K562 (cell line): ENCODE measurements at regions not wholly inside any gene's neighbourhood (a gene's known extent, or its start where the extent isn't known, plus 50 kb on each side); places are given as distances from the start of the nearest gene placed in this dataset.

Experiments
- ATAC-seq: fragments of 200-7000 bp; cut with Tn5 transposase; 3 replicates; pipeline ENCODE4 v1.9.1; 2020; ENCODE audit warnings: moderate library complexity
- BruUV-seq: library from RNA; stranded (reverse); fragments of 400-500 nt; replicated peaks from 2 replicates; lab custom pipeline; 2021; lab: Mats Ljungman, UMichigan
- CTCF ChIA-PET: fragments of 300-600 bp; formaldehyde crosslinking; extraction: SDS; loops from one replicate; lab custom pipeline; 2021; ENCODE audit warnings: low intra/inter-chr PET ratio; lab: Yijun Ruan, JAX
- POLR2A ChIA-PET: fragments of 300-600, 350-650 bp; sonication (Branson Sonifier 250); formaldehyde crosslinking; extraction: SDS; loops from one replicate; lab custom pipeline; 2021; ENCODE audit warnings: antibody characterized with exemption, inconsistent platforms; lab: Yijun Ruan, JAX
- DNase-seq, 4 experiments: peaks; one replicate each; pipeline versions ENCODE4 v3.0.0 to v3.0.0-alpha.2; 2011 to 2018; ENCODE audit warnings: low spot score in 3 of 4, mixed read lengths in 3 of 4; ENCODE audit errors: extremely low read depth in 1 of 4
- FAIRE-seq: peaks from 2 replicates; lab custom pipeline; 2011; peaks lifted over from hg19 to GRCh38; lab: Jason Lieb, UNC
- H2AFZ ChIP-seq: 2 replicates; pipeline ENCODE4 v1.6.0; 2011; ENCODE audit warnings: low read depth, low read length, control low read depth, inconsistent platforms
- H3K27ac ChIP-seq: fragments of 200-600 bp; 3 replicates; pipeline ENCODE4 v1.8.0; 2011; ENCODE audit warnings: low read depth, mild to moderate bottlenecking, control low read depth, inconsistent platforms, low read length, moderate library complexity, mixed read lengths; ENCODE audit errors: extremely low read depth
- H3K27me3 ChIP-seq, 2 experiments: fragments of 300-600 bp in 1 of 2; 2 replicates in 1 of 2; 3 replicates in 1 of 2; pipeline versions ENCODE4 v1.6.0 to v1.8.0; 2011; ENCODE audit warnings: inconsistent platforms in 2 of 2, low read length in 2 of 2, mild to moderate bottlenecking in 1 of 2, mixed read lengths in 1 of 2, moderate library complexity in 1 of 2; ENCODE audit not compliant: control insufficient read depth in 2 of 2, insufficient read depth in 2 of 2
- H3K36me3 ChIP-seq: fragments of 300-600 bp; 3 replicates; pipeline ENCODE4 v1.8.0; 2011; ENCODE audit warnings: mild to moderate bottlenecking, low read length, inconsistent platforms; ENCODE audit not compliant: control insufficient read depth, insufficient read depth
- H3K4me1 ChIP-seq, 2 experiments: fragments of 200-600 bp in 1 of 2; replicated peaks in 1 of 2; 2 replicates in 1 of 2; 3 replicates in 1 of 2; pipeline versions ENCODE4 v1.5.1 to v1.8.0; 2011; ENCODE audit warnings: inconsistent platforms in 2 of 2, low read length in 2 of 2, mild to moderate bottlenecking in 1 of 2, mixed read lengths in 1 of 2, moderate library complexity in 1 of 2; ENCODE audit not compliant: control insufficient read depth in 2 of 2, insufficient read depth in 2 of 2
- H3K4me2 ChIP-seq: 2 replicates; pipeline ENCODE4 v1.6.1; 2011; ENCODE audit warnings: low read length, control low read depth, inconsistent platforms, mixed read lengths; ENCODE audit not compliant: insufficient read depth
- H3K4me3 ChIP-seq: fragments of 200-600 bp; sonication (generic), shearing (Covaris generic); 2 replicates; pipeline ENCODE4 v1.5.1; 2016; ENCODE audit warnings: control low read depth, inconsistent platforms
- H3K79me2 ChIP-seq: fragments of 200-600 bp; 3 replicates; pipeline ENCODE4 v1.8.0; 2011; ENCODE audit warnings: low read length, inconsistent platforms; ENCODE audit not compliant: control insufficient read depth, insufficient read depth
- H3K9ac ChIP-seq, 2 experiments: 2 replicates each; pipeline versions ENCODE4 v1.6.0 to v1.6.1; 2011; ENCODE audit warnings: low read depth in 2 of 2, low read length in 2 of 2, control low read depth in 1 of 2, inconsistent platforms in 1 of 2, mild to moderate bottlenecking in 1 of 2, mixed read lengths in 1 of 2; ENCODE audit not compliant: insufficient read depth in 1 of 2
- H3K9me1 ChIP-seq: one replicate; pipeline ENCODE4 v1.6.0; 2011; ENCODE audit warnings: inconsistent platforms, mild to moderate bottlenecking, low read length, moderate library complexity; ENCODE audit not compliant: control insufficient read depth, insufficient read depth
- H3K9me3 ChIP-seq: replicated peaks from 2 replicates; pipeline ENCODE4 v1.5.1; 2011; ENCODE audit warnings: low read depth, low read length, inconsistent platforms; ENCODE audit not compliant: control insufficient read depth, insufficient read depth
- H4K20me1 ChIP-seq: replicated peaks from 2 replicates; pipeline ENCODE4 v1.6.1; 2011; ENCODE audit warnings: low read length, inconsistent platforms, mixed read lengths; ENCODE audit not compliant: control insufficient read depth, insufficient read depth
- CBX1 ChIP-seq: sonication (generic); IDR thresholded peaks from 2 replicates; pipeline ENCODE4 v1.6.1; 2016; ENCODE audit warnings: antibody characterized with exemption, low read depth, mild to moderate bottlenecking
- E4F1 ChIP-seq: fragments of 250-450 bp; sonication (Bioruptor Pico); IDR thresholded peaks from 2 replicates; pipeline ENCODE4 v1.5.0; 2021; ENCODE audit warnings: mild to moderate bottlenecking, borderline replicate concordance
- HDGF ChIP-seq: fragments of 450-650 bp; IDR thresholded peaks from 2 replicates; pipeline ENCODE4 v1.6.1; 2016
- HNRNPL ChIP-seq: fragments of 200-400 bp; formaldehyde crosslinking; IDR thresholded peaks from 2 replicates; pipeline ENCODE4 v1.6.1; 2017; ENCODE audit warnings: low read depth, mild to moderate bottlenecking, low read length
- MEF2A ChIP-seq: IDR thresholded peaks from 2 replicates; pipeline ENCODE4 v1.6.1; 2011; ENCODE audit warnings: low read depth, mild to moderate bottlenecking, low read length, moderate library complexity; ENCODE audit not compliant: control insufficient read depth
- POLR2H ChIP-seq: IDR thresholded peaks from 2 replicates; pipeline ENCODE4 v1.6.1; 2016; ENCODE audit warnings: missing genetic modification characterization, low read depth, mild to moderate bottlenecking, control low read depth, missing compliant biosample characterization, moderate library complexity
- POU5F1 ChIP-seq: fragments of 150-350 bp; IDR thresholded peaks from 2 replicates; pipeline ENCODE4 v1.6.1; 2014; ENCODE audit warnings: borderline replicate concordance, low read length, low read depth, mild to moderate bottlenecking; ENCODE audit not compliant: partially characterized antibody
- PRMT5 ChIP-seq: sonication (generic); formaldehyde crosslinking; IDR thresholded peaks from 2 replicates; pipeline ENCODE4 v1.5.0; 2020; ENCODE audit warnings: missing genetic modification reagents
- PTRF ChIP-seq: fragments of 450-650 bp; IDR thresholded peaks from 2 replicates; pipeline ENCODE4 v1.6.1; 2016; ENCODE audit warnings: mild to moderate bottlenecking, missing genetic modification characterization, missing compliant biosample characterization
- SOX6 ChIP-seq: fragments of 450-650 bp; IDR thresholded peaks from 2 replicates; pipeline ENCODE4 v1.6.1; 2014; ENCODE audit warnings: mild to moderate bottlenecking
- TAF7 ChIP-seq: fragments of 450-650 bp; IDR thresholded peaks from 2 replicates; pipeline ENCODE4 v1.6.1; 2016; ENCODE audit warnings: missing genetic modification characterization, missing compliant biosample characterization
- ZNF263 ChIP-seq: sonication (generic); formaldehyde crosslinking; IDR thresholded peaks from 2 replicates; pipeline ENCODE4 v1.8.0; 2022; ENCODE audit warnings: mild to moderate bottlenecking, missing genetic modification reagents, borderline replicate concordance
- ZSCAN29 ChIP-seq: fragments of 450-650 bp; IDR thresholded peaks from 2 replicates; pipeline ENCODE4 v1.6.1; 2017
- WGBS: fragments of 100-300 bp; shearing (Covaris generic); methylation state at CpG from one replicate; pipeline ENCODE4 v1.1.6; 2016; ENCODE audit warnings: low coverage, mixed read lengths; ENCODE audit not compliant: insufficient coverage; ENCODE audit errors: missing lambda C conversion rate; 5-methylcytosine and 5-hydroxymethylcytosine counted together
- in situ Hi-C: fragments of 300-500 bp; cut with MboI; formaldehyde crosslinking; loops from 4 replicates; pipeline ENCODE4 v1.15.0; 2018; ENCODE audit warnings: inconsistent platforms, mixed read lengths
- intact Hi-C: fragments of 100-400 bp; cut with micrococcal nuclease; formaldehyde crosslinking; loops from 2 replicates; pipeline ENCODE4 v1.14.2; 2022
- TF ChIP-seq, protein P1 (sequence below): fragments of 250-450 bp; sonication (Bioruptor Pico); IDR thresholded peaks from 2 replicates; pipeline ENCODE4 v1.6.1; 2021; ENCODE audit warnings: mild to moderate bottlenecking
- TF ChIP-seq, protein P2 (sequence below): fragments of 150-350 bp; conservative IDR thresholded peaks from 2 replicates; pipeline ENCODE4 v1.6.1; 2014; ENCODE audit warnings: low read length

GRCh38 chr13:24984134-24984533 lies 111.8 kb upstream of the PABPC3 start:
- WGBS: 6% methylated on average over 5 of the region's 5 CpGs
- H3K79me2 ChIP-seq: no peaks in the 10 kb centered on the region
- no peaks in the 10 kb centered on the region for H3K9me3 ChIP-seq
- no peak overlapping the region for H2AFZ ChIP-seq
- BruUV-seq: no TSS peak
- POLR2A ChIA-PET: interaction anchor here (1.3 kb wide), 1 partner anchor 11 kb away, joined by 4 read pairs; no protein-coding TSS in a partner anchor
- H3K27ac ChIP-seq: no peak overlapping the region
- no peaks in the 10 kb centered on the region for H4K20me1 ChIP-seq
- peaks cover 0 to 3% of the 10 kb centered on the region in 2 experiments; a peak in 3 of 5 replicates for H3K4me1 ChIP-seq
- H3K27me3 ChIP-seq: peaks cover 4 to 32% of the 10 kb centered on the region in 2 experiments; a peak in 3 of 5 replicates
- in situ Hi-C loops: loop anchor here (25.0 kb wide), 1 partner anchor 247 kb away; no protein-coding TSS in a partner anchor
- FAIRE-seq: no peak
- H3K4me3 ChIP-seq: no peak overlapping the region
- DNase-seq: no peak
- no peak overlapping the region for H3K9ac ChIP-seq
- CTCF ChIA-PET: no interaction called here
- H3K4me2 ChIP-seq: no peak overlapping the region
- H3K9me1 ChIP-seq: no peaks in the 10 kb centered on the region
- TF ChIP-seq, protein P1, sequence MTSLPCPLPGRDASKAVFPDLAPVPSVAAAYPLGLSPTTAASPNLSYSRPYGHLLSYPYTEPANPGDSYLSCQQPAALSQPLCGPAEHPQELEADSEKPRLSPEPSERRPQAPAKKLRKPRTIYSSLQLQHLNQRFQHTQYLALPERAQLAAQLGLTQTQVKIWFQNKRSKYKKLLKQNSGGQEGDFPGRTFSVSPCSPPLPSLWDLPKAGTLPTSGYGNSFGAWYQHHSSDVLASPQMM (CRISPR knock-in tag): no peak
- TF ChIP-seq PTRF (tag) (no peak), HDGF (no peak), ZNF263 (CRISPR knock-in tag) (no peak), ZSCAN29 (no peak), CBX1 (no peak), SOX6 (no peak), MEF2A (no peak), TAF7 (tag) (no peak), POU5F1 (no peak), POLR2H (no peak), HNRNPL (no peak), PRMT5 (CRISPR knock-in tag) (no peak), E4F1 (CRISPR knock-in tag) (no peak)
- TF ChIP-seq, protein P2, sequence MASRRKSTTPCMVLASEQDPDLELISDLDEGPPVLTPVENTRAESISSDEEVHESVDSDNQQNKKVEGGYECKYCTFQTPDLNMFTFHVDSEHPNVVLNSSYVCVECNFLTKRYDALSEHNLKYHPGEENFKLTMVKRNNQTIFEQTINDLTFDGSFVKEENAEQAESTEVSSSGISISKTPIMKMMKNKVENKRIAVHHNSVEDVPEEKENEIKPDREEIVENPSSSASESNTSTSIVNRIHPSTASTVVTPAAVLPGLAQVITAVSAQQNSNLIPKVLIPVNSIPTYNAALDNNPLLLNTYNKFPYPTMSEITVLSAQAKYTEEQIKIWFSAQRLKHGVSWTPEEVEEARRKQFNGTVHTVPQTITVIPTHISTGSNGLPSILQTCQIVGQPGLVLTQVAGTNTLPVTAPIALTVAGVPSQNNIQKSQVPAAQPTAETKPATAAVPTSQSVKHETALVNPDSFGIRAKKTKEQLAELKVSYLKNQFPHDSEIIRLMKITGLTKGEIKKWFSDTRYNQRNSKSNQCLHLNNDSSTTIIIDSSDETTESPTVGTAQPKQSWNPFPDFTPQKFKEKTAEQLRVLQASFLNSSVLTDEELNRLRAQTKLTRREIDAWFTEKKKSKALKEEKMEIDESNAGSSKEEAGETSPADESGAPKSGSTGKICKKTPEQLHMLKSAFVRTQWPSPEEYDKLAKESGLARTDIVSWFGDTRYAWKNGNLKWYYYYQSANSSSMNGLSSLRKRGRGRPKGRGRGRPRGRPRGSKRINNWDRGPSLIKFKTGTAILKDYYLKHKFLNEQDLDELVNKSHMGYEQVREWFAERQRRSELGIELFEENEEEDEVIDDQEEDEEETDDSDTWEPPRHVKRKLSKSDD: no peak
- H3K36me3 ChIP-seq: no peaks in the 10 kb centered on the region
- intact Hi-C loops: no loop called here
- no peak for ATAC-seq
